GM21576 (cell line): ENCODE measurements at regions not wholly inside any gene's neighbourhood (a gene's known extent, or its start where the extent isn't known, plus 50 kb on each side); places are given as distances from the start of the nearest gene placed in this dataset.
"Not testable (repeated sequence)": the region's sequence is repeated elsewhere in the genome, so short reads cannot be mapped to it uniquely, and the experiment has no call there.

Source experiments
- ATAC-seq: cut with Tn5 transposase; IDR thresholded peaks from one replicate; pipeline ENCODE4 v1.9.1; 2021; ENCODE audit warnings: mild to moderate bottlenecking, moderate library complexity; ENCODE audit not compliant: unreplicated experiment

- no peak for ATAC-seq
Observed at GRCh38 chr2:103166456-103167324, 404.9 kb downstream of the TMEM182 start.

- ATAC-seq = no peak
Observed at GRCh38 chr2:103167599-103167998, 405.8 kb downstream of the TMEM182 start.

GRCh38 chr2:103169861-103170260 lies 408.0 kb downstream of the TMEM182 start:
- no peak for ATAC-seq

GRCh38 chr2:103172821-103173220 lies 411.0 kb downstream of the TMEM182 start:
- ATAC-seq = no peak

GRCh38 chr2:103174711-103175110 lies 412.9 kb downstream of the TMEM182 start:
- ATAC-seq = no peak

- ATAC-seq = no peak
Observed at GRCh38 chr2:103176294-103176915, 414.6 kb downstream of the TMEM182 start.

GRCh38 chr2:103179798-103180197 lies 418.0 kb downstream of the TMEM182 start:
- ATAC-seq = no peak

GRCh38 chr2:103183061-103183460 lies 421.2 kb downstream of the TMEM182 start:
- no peak for ATAC-seq

GRCh38 chr2:103196802-103197201 lies 435.0 kb downstream of the TMEM182 start:
- ATAC-seq = no peak

- ATAC-seq = not testable (repeated sequence)
Observed at GRCh38 chr2:103200774-103201173, 438.9 kb downstream of the TMEM182 start.

- ATAC-seq = no peak
Observed at GRCh38 chr2:103208916-103209315, 447.1 kb downstream of the TMEM182 start.

GRCh38 chr2:103213028-103213542 lies 451.3 kb downstream of the TMEM182 start:
- ATAC-seq = no peak

- ATAC-seq = no peak
Observed at GRCh38 chr2:103218516-103218915, 456.7 kb downstream of the TMEM182 start.

GRCh38 chr2:103219398-103219797 lies 457.6 kb downstream of the TMEM182 start:
- ATAC-seq = no peak

- no peak for ATAC-seq
Observed at GRCh38 chr2:103222969-103223368, 461.1 kb downstream of the TMEM182 start.

- no peak for ATAC-seq
Observed at GRCh38 chr2:103230796-103231195, 469.0 kb downstream of the TMEM182 start.

- ATAC-seq = no peak
Observed at GRCh38 chr2:103232865-103233264, 471.0 kb downstream of the TMEM182 start.

- no peak for ATAC-seq
Observed at GRCh38 chr2:103233691-103234090, 471.9 kb downstream of the TMEM182 start.

- ATAC-seq = no peak
Observed at GRCh38 chr2:103235283-103235682, 473.5 kb downstream of the TMEM182 start.

GRCh38 chr2:103249462-103249861 lies 487.6 kb downstream of the TMEM182 start:
- ATAC-seq = no peak

GRCh38 chr2:103252781-103253180 lies 490.9 kb downstream of the TMEM182 start:
- ATAC-seq = no peak

- no peak for ATAC-seq
Observed at GRCh38 chr2:103254611-103255010, 492.8 kb downstream of the TMEM182 start.
